ENCODE measurements at regions not wholly inside any gene's neighbourhood (a gene's known extent, or its start where the extent isn't known, plus 50 kb on each side); places are given as distances from the start of the nearest gene placed in this dataset.
"Not testable (repeated sequence)": the region's sequence is repeated elsewhere in the genome, so short reads cannot be mapped to it uniquely, and the experiment has no call there.

- DNase-seq (ENCODE audit: low spot score); intact Hi-C loops (cut with DNase I): not testable (repeated sequence)
These were observed 136.9 kb upstream of the ST8SIA4 start for GRCh38 chr5:101040002-101040401.

- intact Hi-C loops (cut with DNase I), result no loop called here
- no peak for DNase-seq (ENCODE audit: low spot score)
These were observed 133.7 kb upstream of the ST8SIA4 start for GRCh38 chr5:101036778-101037177.

GRCh38 chr5:101035425-101035824 is 132.3 kb upstream of the ST8SIA4 start:
- intact Hi-C loops (cut with DNase I), result no loop called here
- no peak for DNase-seq (ENCODE audit: low spot score)

GRCh38 chr5:101024299-101024698 is 121.2 kb upstream of the ST8SIA4 start:
- intact Hi-C loops (cut with DNase I), result no loop called here
- no peak for DNase-seq (ENCODE audit: low spot score)

GRCh38 chr5:101018299-101018698 is 115.2 kb upstream of the ST8SIA4 start:
- intact Hi-C loops (cut with DNase I), result no loop called here
- no peak for DNase-seq (ENCODE audit: low spot score)

GRCh38 chr5:101012880-101013279 is 109.8 kb upstream of the ST8SIA4 start:
- intact Hi-C loops (cut with DNase I), result no loop called here

GRCh38 chr5:101009758-101010519 is 106.9 kb upstream of the ST8SIA4 start:
- intact Hi-C loops (cut with DNase I), result no loop called here
- DNase-seq (ENCODE audit: low spot score), result no peak

More at GRCh38 chr5:101012880-101013279, 109.8 kb upstream of the ST8SIA4 start:
- DNase-seq (ENCODE audit: low spot score), result no peak

- no peak for DNase-seq (ENCODE audit: low spot score)
- intact Hi-C loops (cut with DNase I), result no loop called here
These were observed 89.3 kb upstream of the ST8SIA4 start for GRCh38 chr5:100992354-100992753.

GRCh38 chr5:100983601-100984000 is 80.5 kb upstream of the ST8SIA4 start:
- DNase-seq (ENCODE audit: low spot score); intact Hi-C loops (cut with DNase I): not testable (repeated sequence)

GRCh38 chr5:100974082-100974481 is 71.0 kb upstream of the ST8SIA4 start:
- intact Hi-C loops (cut with DNase I), result no loop called here
- DNase-seq (ENCODE audit: low spot score), result no peak

GRCh38 chr5:100970646-100971255 is 67.7 kb upstream of the ST8SIA4 start:
- DNase-seq (ENCODE audit: low spot score), result no peak
- intact Hi-C loops (cut with DNase I), result no loop called here

- intact Hi-C loops (cut with DNase I), result no loop called here
- no peak for DNase-seq (ENCODE audit: low spot score)
These were observed 62.2 kb upstream of the ST8SIA4 start for GRCh38 chr5:100965291-100965690.
